HepG2 (cell line): ENCODE measurements at regions not wholly inside any gene's neighbourhood (a gene's known extent, or its start where the extent isn't known, plus 50 kb on each side); places are given as distances from the start of the nearest gene placed in this dataset.

ENCODE experiments used
- FOXM1 ChIP-seq: sonication (generic); formaldehyde crosslinking; IDR thresholded peaks from 2 replicates; pipeline ENCODE4 v1.5.0; 2020; ENCODE audit warnings: missing genetic modification reagents
- JUND ChIP-seq: sonication (generic); formaldehyde crosslinking; IDR thresholded peaks from 2 replicates; pipeline ENCODE4 v1.8.0; 2022; ENCODE audit warnings: mild to moderate bottlenecking, missing genetic modification reagents
- RFX5 ChIP-seq: IDR thresholded peaks from 2 replicates; pipeline ENCODE4 v1.6.1; 2011; ENCODE audit warnings: low read depth, low read length, improper control_type of control experiment
- SRF ChIP-seq: IDR thresholded peaks from 2 replicates; pipeline ENCODE4 v1.6.1; 2011; ENCODE audit warnings: mild to moderate bottlenecking, low read depth, low read length, moderate library complexity
- STAG1 ChIP-seq: sonication (generic); formaldehyde crosslinking; IDR thresholded peaks from 2 replicates; pipeline ENCODE4 v1.4.0; 2020; ENCODE audit warnings: missing genetic modification reagents
- ZFP37 ChIP-seq: sonication (generic); formaldehyde crosslinking; IDR thresholded peaks from 2 replicates; pipeline ENCODE4 v1.4.0; 2020; ENCODE audit warnings: missing genetic modification reagents, borderline replicate concordance
- ZKSCAN1 ChIP-seq: fragments of 150-350 bp; IDR thresholded peaks from 2 replicates; pipeline ENCODE4 v1.6.1; 2014; ENCODE audit warnings: low read length
- ZMAT3 ChIP-seq: sonication (generic); formaldehyde crosslinking; conservative IDR thresholded peaks from 2 replicates; pipeline ENCODE4 v1.7.0; 2021; ENCODE audit warnings: missing genetic modification reagents
- ZNF225 ChIP-seq: sonication (generic); formaldehyde crosslinking; IDR thresholded peaks from 2 replicates; pipeline ENCODE4 v1.4.0; 2020; ENCODE audit warnings: mild to moderate bottlenecking, missing genetic modification reagents
- ZNF317 ChIP-seq: sonication (generic); formaldehyde crosslinking; IDR thresholded peaks from 2 replicates; pipeline ENCODE4 v1.5.0; 2020; ENCODE audit warnings: mild to moderate bottlenecking, missing genetic modification reagents
- ZNF7 ChIP-seq: IDR thresholded peaks from 2 replicates; pipeline ENCODE4 v1.6.1; 2016; ENCODE audit warnings: missing biosample characterization, missing genetic modification reagents
- ZNF790 ChIP-seq: sonication (generic); formaldehyde crosslinking; IDR thresholded peaks from 2 replicates; pipeline ENCODE4 v1.8.0; 2022; ENCODE audit warnings: missing genetic modification reagents, mild to moderate bottlenecking, borderline replicate concordance
- TF ChIP-seq, protein P1 (sequence below): sonication (generic); formaldehyde crosslinking; IDR thresholded peaks from 2 replicates; pipeline ENCODE4 v1.5.0; 2020; ENCODE audit warnings: mild to moderate bottlenecking, missing genetic modification reagents, moderate library complexity
- TF ChIP-seq, protein P2 (sequence below): sonication (generic); formaldehyde crosslinking; IDR thresholded peaks from 2 replicates; pipeline ENCODE4 v1.4.0; 2020; ENCODE audit warnings: missing genetic modification reagents

DNA sequence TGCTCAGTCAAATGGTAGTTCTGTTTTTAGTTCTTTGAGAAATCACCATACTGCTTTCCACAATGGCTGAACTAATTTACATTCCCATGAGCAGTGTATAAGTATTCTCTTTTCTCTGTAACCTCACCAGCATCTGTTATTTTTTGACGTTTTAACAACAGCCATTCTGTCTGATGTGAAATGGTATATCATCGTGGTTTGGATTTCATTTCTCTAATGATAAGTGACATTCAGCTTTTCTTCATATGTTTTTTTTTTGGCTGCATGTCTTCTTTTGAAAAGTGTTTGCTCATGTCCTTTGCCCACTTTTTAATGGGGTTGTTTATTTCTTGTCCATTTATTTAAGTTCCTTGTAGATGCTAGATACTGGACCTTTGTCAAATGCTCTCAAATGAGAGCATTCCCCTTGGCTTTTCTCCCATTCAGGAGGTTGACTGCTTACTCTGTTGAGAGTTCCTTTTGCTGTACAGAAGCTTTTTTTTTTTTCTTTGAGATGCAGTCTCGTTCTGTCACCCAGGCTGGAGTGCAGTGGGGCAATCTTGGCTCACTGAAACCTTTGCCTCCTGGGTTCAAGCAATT is 58.7 kb upstream of the RGMB start:
- TF ChIP-seq, protein P1, sequence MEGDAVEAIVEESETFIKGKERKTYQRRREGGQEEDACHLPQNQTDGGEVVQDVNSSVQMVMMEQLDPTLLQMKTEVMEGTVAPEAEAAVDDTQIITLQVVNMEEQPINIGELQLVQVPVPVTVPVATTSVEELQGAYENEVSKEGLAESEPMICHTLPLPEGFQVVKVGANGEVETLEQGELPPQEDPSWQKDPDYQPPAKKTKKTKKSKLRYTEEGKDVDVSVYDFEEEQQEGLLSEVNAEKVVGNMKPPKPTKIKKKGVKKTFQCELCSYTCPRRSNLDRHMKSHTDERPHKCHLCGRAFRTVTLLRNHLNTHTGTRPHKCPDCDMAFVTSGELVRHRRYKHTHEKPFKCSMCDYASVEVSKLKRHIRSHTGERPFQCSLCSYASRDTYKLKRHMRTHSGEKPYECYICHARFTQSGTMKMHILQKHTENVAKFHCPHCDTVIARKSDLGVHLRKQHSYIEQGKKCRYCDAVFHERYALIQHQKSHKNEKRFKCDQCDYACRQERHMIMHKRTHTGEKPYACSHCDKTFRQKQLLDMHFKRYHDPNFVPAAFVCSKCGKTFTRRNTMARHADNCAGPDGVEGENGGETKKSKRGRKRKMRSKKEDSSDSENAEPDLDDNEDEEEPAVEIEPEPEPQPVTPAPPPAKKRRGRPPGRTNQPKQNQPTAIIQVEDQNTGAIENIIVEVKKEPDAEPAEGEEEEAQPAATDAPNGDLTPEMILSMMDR, result no peak
- no peak for TF ChIP-seq ZKSCAN1
- no peak for TF ChIP-seq RFX5
- no peak for TF ChIP-seq FOXM1 (CRISPR knock-in tag)
- no peak for TF ChIP-seq STAG1 (CRISPR knock-in tag)
- TF ChIP-seq ZNF790 (CRISPR knock-in tag), result no peak
- TF ChIP-seq SRF, result no peak
- no peak for TF ChIP-seq JUND (CRISPR knock-in tag)
- no peak for TF ChIP-seq ZNF7
- TF ChIP-seq, protein P2, sequence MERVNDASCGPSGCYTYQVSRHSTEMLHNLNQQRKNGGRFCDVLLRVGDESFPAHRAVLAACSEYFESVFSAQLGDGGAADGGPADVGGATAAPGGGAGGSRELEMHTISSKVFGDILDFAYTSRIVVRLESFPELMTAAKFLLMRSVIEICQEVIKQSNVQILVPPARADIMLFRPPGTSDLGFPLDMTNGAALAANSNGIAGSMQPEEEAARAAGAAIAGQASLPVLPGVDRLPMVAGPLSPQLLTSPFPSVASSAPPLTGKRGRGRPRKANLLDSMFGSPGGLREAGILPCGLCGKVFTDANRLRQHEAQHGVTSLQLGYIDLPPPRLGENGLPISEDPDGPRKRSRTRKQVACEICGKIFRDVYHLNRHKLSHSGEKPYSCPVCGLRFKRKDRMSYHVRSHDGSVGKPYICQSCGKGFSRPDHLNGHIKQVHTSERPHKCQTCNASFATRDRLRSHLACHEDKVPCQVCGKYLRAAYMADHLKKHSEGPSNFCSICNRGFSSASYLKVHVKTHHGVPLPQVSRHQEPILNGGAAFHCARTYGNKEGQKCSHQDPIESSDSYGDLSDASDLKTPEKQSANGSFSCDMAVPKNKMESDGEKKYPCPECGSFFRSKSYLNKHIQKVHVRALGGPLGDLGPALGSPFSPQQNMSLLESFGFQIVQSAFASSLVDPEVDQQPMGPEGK (CRISPR knock-in tag), result no peak
- no peak for TF ChIP-seq ZFP37
- no peak for TF ChIP-seq ZNF317
- no peak for TF ChIP-seq ZMAT3 (CRISPR knock-in tag)
- TF ChIP-seq ZNF225 (CRISPR knock-in tag), result no peak
